ENCODE measurements at regions not wholly inside any gene's neighbourhood (a gene's known extent, or its start where the extent isn't known, plus 50 kb on each side); places are given as distances from the start of the nearest gene placed in this dataset.

DNA sequence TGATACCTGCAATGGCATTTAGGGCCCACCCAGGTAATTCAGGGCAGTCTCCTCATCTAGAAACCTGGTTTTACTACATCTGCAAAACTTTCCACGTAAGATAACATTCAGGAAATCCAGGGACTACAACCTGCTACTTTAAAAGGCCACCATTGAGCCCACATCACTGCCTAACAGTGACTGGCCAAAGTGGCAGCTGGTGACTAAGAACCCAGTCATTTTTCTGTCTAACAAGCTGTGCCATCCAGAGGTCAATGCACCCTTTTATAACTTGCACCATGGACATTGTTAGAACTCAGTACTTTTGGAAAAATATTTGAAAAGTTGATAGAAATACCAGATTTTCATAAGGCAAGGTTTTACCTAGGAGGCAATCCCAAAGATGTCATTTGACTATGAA lies 492.4 kb downstream of the OTOL1 start:
- H3K27ac ChIP-seq (ENCODE audit: low read depth in 2 of 2, low read length in 1 of 2): no peak overlapping the region
- no peak overlapping the region for H3K4me2 ChIP-seq
- no peaks in the 10 kb centered on the region for H3K27me3 ChIP-seq (ENCODE audit: insufficient read depth)
- H3K4me1 ChIP-seq (ENCODE audit: control insufficient read depth in 1 of 2, insufficient read depth in 2 of 2, low read depth in 1 of 2, low read length in 1 of 2): peaks cover 0 to 2% of the 10 kb centered on the region in 2 experiments; a peak in 1 of 4 replicates
- DNase-seq: no peak
- H3K79me2 ChIP-seq (ENCODE audit: insufficient read depth): no peaks in the 10 kb centered on the region
- TF ChIP-seq ZBTB33 (IDR thresholded peaks at IDR 0.05; ENCODE audit: borderline replicate concordance, low read depth) (no peak), TCF12 (IDR thresholded peaks at IDR 0.05) (no peak), TEAD4 (IDR thresholded peaks at IDR 0.05; ENCODE audit: borderline replicate concordance, insufficient read depth) (no peak), GABPA (IDR thresholded peaks at IDR 0.05; ENCODE audit: low read depth) (no peak), FOXJ3 (CRISPR knock-in tag; IDR thresholded peaks at IDR 0.05) (no peak), FOSL2 (IDR thresholded peaks at IDR 0.05; ENCODE audit: borderline replicate concordance, low read depth) (no peak), RFX5 (IDR thresholded peaks at IDR 0.05; ENCODE audit: low read length) (no peak), RAD21 (IDR thresholded peaks at IDR 0.05; ENCODE audit: low read length) (no peak), CHD2 (IDR thresholded peaks at IDR 0.05; ENCODE audit: low read length, partially characterized antibody) (no peak), MXI1 (IDR thresholded peaks at IDR 0.05; ENCODE audit: low read depth, low read length) (no peak)
- TF ChIP-seq, protein P1, sequence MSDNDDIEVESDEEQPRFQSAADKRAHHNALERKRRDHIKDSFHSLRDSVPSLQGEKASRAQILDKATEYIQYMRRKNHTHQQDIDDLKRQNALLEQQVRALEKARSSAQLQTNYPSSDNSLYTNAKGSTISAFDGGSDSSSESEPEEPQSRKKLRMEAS (IDR thresholded peaks at IDR 0.05; ENCODE audit: low read depth): no peak
- TF ChIP-seq, protein P2, sequence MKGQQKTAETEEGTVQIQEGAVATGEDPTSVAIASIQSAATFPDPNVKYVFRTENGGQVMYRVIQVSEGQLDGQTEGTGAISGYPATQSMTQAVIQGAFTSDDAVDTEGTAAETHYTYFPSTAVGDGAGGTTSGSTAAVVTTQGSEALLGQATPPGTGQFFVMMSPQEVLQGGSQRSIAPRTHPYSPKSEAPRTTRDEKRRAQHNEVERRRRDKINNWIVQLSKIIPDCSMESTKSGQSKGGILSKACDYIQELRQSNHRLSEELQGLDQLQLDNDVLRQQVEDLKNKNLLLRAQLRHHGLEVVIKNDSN (IDR thresholded peaks at IDR 0.05; ENCODE audit: borderline replicate concordance, low read depth): no peak
- no peak overlapping the region for H3K4me3 ChIP-seq (ENCODE audit: low read depth in 2 of 2, low read length in 1 of 2)
- H3K9me3 ChIP-seq: no peaks in the 10 kb centered on the region
- ChIA-PET CTCF (no interaction called here), POLR2A (no interaction called here)
- H3K36me3 ChIP-seq (replicated peaks in 1 of 2; ENCODE audit: control insufficient read depth in 1 of 2, insufficient read depth in 2 of 2, low read length in 1 of 2): no peaks in the 10 kb centered on the region
- WGBS (ENCODE audit: low lambda C conversion rate): 36% methylated on average over 1 of the region's 1 CpG
- no peak overlapping the region for H2AFZ ChIP-seq (ENCODE audit: low read depth)
- no peaks in the 10 kb centered on the region for H4K20me1 ChIP-seq (ENCODE audit: insufficient read depth)
- H3K9ac ChIP-seq: no peak overlapping the region
- no peaks in the 10 kb centered on the region for H3F3A ChIP-seq (replicated peaks; ENCODE audit: insufficient read depth)
- no peaks in the 10 kb centered on the region for H3K9me2 ChIP-seq

DNA sequence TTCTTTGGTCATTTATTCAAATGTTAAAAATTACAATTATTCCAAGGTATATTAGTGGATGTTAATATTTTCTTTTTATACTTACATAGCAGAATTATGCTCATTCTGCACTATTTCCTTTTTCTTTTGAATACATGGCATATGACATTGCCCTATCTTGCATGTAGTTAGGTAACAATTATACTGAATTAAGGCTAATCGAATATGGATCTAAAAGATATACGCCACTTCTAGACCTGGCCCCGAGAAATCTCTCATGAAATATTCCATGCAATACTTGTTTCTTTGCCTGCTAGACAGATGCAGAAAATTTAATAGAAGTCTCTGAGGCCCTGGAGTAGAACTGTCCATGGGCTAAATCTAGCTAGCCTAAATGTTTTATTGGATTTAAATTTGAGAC lies 493.4 kb downstream of the OTOL1 start:
- no peaks in the 10 kb centered on the region for H3K79me2 ChIP-seq (ENCODE audit: insufficient read depth)
- TF ChIP-seq CHD2 (IDR thresholded peaks at IDR 0.05; ENCODE audit: low read length, partially characterized antibody) (no peak), EP300 (IDR thresholded peaks at IDR 0.05; ENCODE audit: borderline replicate concordance in 1 of 2, low read depth in 1 of 2, low read length in 1 of 2) (peak in 1 of 2 experiments; percentile 48; a peak in 1 of 4 replicates), GATA2 (CRISPR knock-in tag; IDR thresholded peaks at IDR 0.05) (peak; percentile 78), PBX3 (IDR thresholded peaks at IDR 0.05) (no peak), RCOR1 (IDR thresholded peaks at IDR 0.05; ENCODE audit: low read length) (no peak; the same call in 1 of the 2 replicates), NRF1 (IDR thresholded peaks at IDR 0.05; ENCODE audit: low read depth, low read length) (no peak), GABPA (IDR thresholded peaks at IDR 0.05; ENCODE audit: low read depth) (no peak), FOXM1 (IDR thresholded peaks at IDR 0.05; ENCODE audit: low read depth) (no peak), ZBTB33 (IDR thresholded peaks at IDR 0.05; ENCODE audit: borderline replicate concordance, low read depth) (no peak), TAF1 (IDR thresholded peaks at IDR 0.05; ENCODE audit: borderline replicate concordance, low read depth, low read length) (no peak), FOSL2 (IDR thresholded peaks at IDR 0.05; ENCODE audit: borderline replicate concordance, low read depth) (no peak), RXRA (IDR thresholded peaks at IDR 0.05; ENCODE audit: borderline replicate concordance, low read depth) (no peak), NFIC (IDR thresholded peaks at IDR 0.05; ENCODE audit: borderline replicate concordance) (no peak), EZH2phosphoT487 (IDR thresholded peaks at IDR 0.05; ENCODE audit: borderline replicate concordance, low read depth) (no peak), FOXJ3 (CRISPR knock-in tag; IDR thresholded peaks at IDR 0.05) (no peak), RFX5 (IDR thresholded peaks at IDR 0.05; ENCODE audit: low read length) (no peak)
- TF ChIP-seq, protein P1 (IDR thresholded peaks at IDR 0.05; ENCODE audit: low read depth): no peak
- DNase-seq: no peak
- H3K9ac ChIP-seq: no peak overlapping the region
- ChIA-PET CTCF (interaction anchor here (0.8 kb wide), 1 partner anchor 74 kb away, joined by 3 read pairs; no protein-coding TSS in a partner anchor), POLR2A (no interaction called here)
- no peaks in the 10 kb centered on the region for H3K27me3 ChIP-seq (ENCODE audit: insufficient read depth)
- H2AFZ ChIP-seq (ENCODE audit: low read depth): no peak overlapping the region
- 51% methylated on average over 3 of the region's 3 CpGs for WGBS (ENCODE audit: low lambda C conversion rate)
- H3K36me3 ChIP-seq (replicated peaks in 1 of 2; ENCODE audit: control insufficient read depth in 1 of 2, insufficient read depth in 2 of 2, low read length in 1 of 2): no peaks in the 10 kb centered on the region
- no peak overlapping the region for H3K4me2 ChIP-seq
- H3K27ac ChIP-seq (ENCODE audit: low read depth in 2 of 2, low read length in 1 of 2): no peak overlapping the region
- H3K4me3 ChIP-seq (ENCODE audit: low read depth in 2 of 2, low read length in 1 of 2): no peak overlapping the region
- H4K20me1 ChIP-seq (ENCODE audit: insufficient read depth): no peaks in the 10 kb centered on the region
- H3K4me1 ChIP-seq (ENCODE audit: control insufficient read depth in 1 of 2, insufficient read depth in 2 of 2, low read depth in 1 of 2, low read length in 1 of 2): peaks cover 0 to 2% of the 10 kb centered on the region in 2 experiments; a peak in 1 of 4 replicates
- H3F3A ChIP-seq (replicated peaks; ENCODE audit: insufficient read depth): no peaks in the 10 kb centered on the region
- no peaks in the 10 kb centered on the region for H3K9me2 ChIP-seq
- no peaks in the 10 kb centered on the region for H3K9me3 ChIP-seq
